Stimulated activated naive CD8-positive, alpha-beta T cell treated with anti-CD3 and anti-CD28 coated beads, Interleukin-15, Interleukin-2, amounts not matched to agents 100 ng/mL and 50 ng/mL, for 24 hours (primary cell): ENCODE measurements at regions not wholly inside any gene's neighbourhood (a gene's known extent, or its start where the extent isn't known, plus 50 kb on each side); places are given as distances from the start of the nearest gene placed in this dataset.
"Not testable (repeated sequence)": the region's sequence is repeated elsewhere in the genome, so short reads cannot be mapped to it uniquely, and the experiment has no call there.

Experiments used
- H3K27ac Mint-ChIP-seq: one replicate; pipeline ENCODE4 v1.8.0; 2021; ENCODE audit warnings: mild to moderate bottlenecking, mixed read lengths
- H3K27me3 Mint-ChIP-seq: one replicate; pipeline ENCODE4 v1.8.0; 2021; ENCODE audit warnings: mixed read lengths
- H3K36me3 Mint-ChIP-seq: one replicate; pipeline ENCODE4 v1.8.0; 2021; ENCODE audit warnings: low read depth, mixed read lengths
- H3K4me1 Mint-ChIP-seq: one replicate; pipeline ENCODE4 v1.8.0; 2021; ENCODE audit warnings: low read depth, mixed read lengths
- H3K4me3 Mint-ChIP-seq: one replicate; pipeline ENCODE4 v1.8.0; 2021; ENCODE audit warnings: mild to moderate bottlenecking, mixed read lengths
- H3K9me3 Mint-ChIP-seq: one replicate; pipeline ENCODE4 v1.8.0; 2021; ENCODE audit warnings: mixed read lengths

- H3K36me3 Mint-ChIP-seq: no peaks in the 10 kb centered on the region
- H3K9me3 Mint-ChIP-seq: no peaks in the 10 kb centered on the region
- peaks cover 70% of the 10 kb centered on the region for H3K27me3 Mint-ChIP-seq
- H3K27ac Mint-ChIP-seq: no peak overlapping the region
- H3K4me1 Mint-ChIP-seq: peaks cover 10% of the 10 kb centered on the region
- no peak overlapping the region for H3K4me3 Mint-ChIP-seq
Observed at GRCh38 chr2:131425231-131425941, 50.5 kb upstream of the TUBA3D start.

GRCh38 chr2:131424605-131425114 is 51.3 kb upstream of the TUBA3D start:
- H3K27ac Mint-ChIP-seq, H3K36me3 Mint-ChIP-seq, H3K9me3 Mint-ChIP-seq, H3K4me3 Mint-ChIP-seq: not testable (repeated sequence)
- H3K27me3 Mint-ChIP-seq: peaks cover 72% of the 10 kb centered on the region
- H3K4me1 Mint-ChIP-seq: peaks cover 10% of the 10 kb centered on the region

DNA sequence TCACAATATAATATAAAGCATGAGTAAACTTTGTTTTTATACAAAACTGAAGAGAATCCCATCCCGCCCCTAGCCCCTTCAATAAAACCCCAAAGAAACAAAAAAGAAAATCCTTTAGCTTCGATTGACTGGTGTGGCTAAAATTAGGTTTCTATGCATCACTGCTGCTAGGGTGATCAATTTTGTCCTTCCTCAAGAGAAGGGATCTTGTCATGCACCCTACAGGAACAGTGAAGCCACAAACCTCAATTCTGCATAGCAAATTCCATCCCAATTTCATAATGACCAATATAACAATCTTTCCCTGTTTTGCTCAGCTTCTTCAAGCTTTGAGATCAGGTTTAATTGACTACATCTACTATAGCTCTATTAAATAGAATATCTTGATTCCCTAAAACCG is 55.2 kb upstream of the TUBA3D start:
- not testable (repeated sequence) for H3K9me3 Mint-ChIP-seq, H3K4me3 Mint-ChIP-seq, H3K4me1 Mint-ChIP-seq, H3K27ac Mint-ChIP-seq, H3K36me3 Mint-ChIP-seq
- peaks cover 62% of the 10 kb centered on the region for H3K27me3 Mint-ChIP-seq

DNA sequence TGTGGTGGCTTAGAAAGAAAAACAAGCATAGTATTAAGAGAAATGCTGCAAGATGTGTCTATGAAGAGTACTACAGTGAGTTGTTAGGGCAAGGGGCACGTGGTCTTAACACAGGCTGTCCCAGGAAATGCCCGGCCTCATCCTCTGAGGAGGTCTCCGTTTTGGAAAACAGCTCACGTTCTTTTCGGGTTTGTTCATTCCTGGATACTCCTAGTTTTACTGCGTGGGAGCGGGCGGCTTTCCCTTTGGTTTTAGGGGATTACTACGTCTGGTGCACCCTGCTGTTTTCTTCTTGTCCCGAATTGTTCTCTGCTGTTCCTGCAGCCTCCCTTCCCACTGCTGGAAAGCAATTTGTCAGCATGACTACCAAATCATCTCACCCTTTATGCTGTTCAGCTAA is 55.5 kb upstream of the RAB6D start:
- H3K27ac Mint-ChIP-seq: no peak overlapping the region
- H3K4me3 Mint-ChIP-seq: no peak overlapping the region
- H3K27me3 Mint-ChIP-seq: peaks cover 62% of the 10 kb centered on the region
- H3K4me1 Mint-ChIP-seq: no peaks in the 10 kb centered on the region
- H3K36me3 Mint-ChIP-seq: no peaks in the 10 kb centered on the region
- H3K9me3 Mint-ChIP-seq: no peaks in the 10 kb centered on the region

GRCh38 chr2:131418625-131419024 is 54.7 kb upstream of the RAB6D start:
- Mint-ChIP-seq H3K36me3 (no peaks in the 10 kb centered on the region), H3K27me3 (peaks cover 54% of the 10 kb centered on the region), H3K27ac (no peak overlapping the region), H3K9me3 (no peaks in the 10 kb centered on the region), H3K4me3 (no peak overlapping the region), H3K4me1 (no peaks in the 10 kb centered on the region)

GRCh38 chr2:131417886-131418285 is 53.9 kb upstream of the RAB6D start:
- no peak overlapping the region for H3K4me3 Mint-ChIP-seq
- no peak overlapping the region for H3K27ac Mint-ChIP-seq
- no peaks in the 10 kb centered on the region for H3K9me3 Mint-ChIP-seq
- no peaks in the 10 kb centered on the region for H3K4me1 Mint-ChIP-seq
- no peaks in the 10 kb centered on the region for H3K36me3 Mint-ChIP-seq
- H3K27me3 Mint-ChIP-seq: peaks cover 54% of the 10 kb centered on the region

GRCh38 chr2:131413785-131414184 is 49.8 kb upstream of the RAB6D start:
- no peaks in the 10 kb centered on the region for H3K9me3 Mint-ChIP-seq
- H3K4me1 Mint-ChIP-seq: no peaks in the 10 kb centered on the region
- no peaks in the 10 kb centered on the region for H3K36me3 Mint-ChIP-seq
- H3K27me3 Mint-ChIP-seq: peaks cover 44% of the 10 kb centered on the region
- no peak overlapping the region for H3K27ac Mint-ChIP-seq
- H3K4me3 Mint-ChIP-seq: no peak overlapping the region
